Heart left ventricle (tissue), 16 donors: ENCODE measurements at regions not wholly inside any gene's neighbourhood (a gene's known extent, or its start where the extent isn't known, plus 50 kb on each side); places are given as distances from the start of the nearest gene placed in this dataset.

Experiments used
- ATAC-seq, 4 donors: fragments of 200-7000 bp; cut with Tn5 transposase; one replicate each; pipeline ENCODE4 v1.9.1; 2020 to 2022; ENCODE audit warnings: moderate library complexity in 4 of 4, mild to moderate bottlenecking in 3 of 4, moderate number of reproducible peaks in 1 of 4
- DNase-seq, 5 donors: peaks; one replicate each; pipeline ENCODE4 v3.0.0-alpha.2; 2020
- H3K27ac ChIP-seq, 12 donors: fragments of 200-600 bp; sonication (generic) in 4 of 12; one replicate each; pipeline versions ENCODE4 v1.5.0 to v1.8.0; 2016 to 2022; ENCODE audit warnings: mild to moderate bottlenecking in 2 of 12
- H3K27me3 ChIP-seq, 9 donors: fragments of 200-600 bp; sonication (generic) in 2 of 9; one replicate each; pipeline versions ENCODE4 v1.5.1 to v1.8.0; 2016 to 2022; ENCODE audit warnings: mild to moderate bottlenecking in 3 of 9
- H3K36me3 ChIP-seq, 9 donors: fragments of 200-600 bp; sonication (generic) in 2 of 9; one replicate each; pipeline versions ENCODE4 v1.5.0 to v1.8.0; 2018 to 2022; ENCODE audit warnings: mild to moderate bottlenecking in 2 of 9
- H3K4me1 ChIP-seq, 12 donors: fragments of 200-600 bp; sonication (generic) in 4 of 12; one replicate each; pipeline versions ENCODE4 v1.5.0 to v1.8.0; 2016 to 2022; ENCODE audit warnings: mild to moderate bottlenecking in 3 of 12
- H3K4me3 ChIP-seq, 12 donors: fragments of 200-600 bp; sonication (generic) in 4 of 12; one replicate each; pipeline versions ENCODE4 v1.5.0 to v1.8.0; 2017 to 2022; ENCODE audit warnings: mild to moderate bottlenecking in 9 of 12, moderate library complexity in 4 of 12
- H3K9me3 ChIP-seq, 12 donors: fragments of 200-600 bp; sonication (generic) in 4 of 12; one replicate each; pipeline versions ENCODE4 v1.5.0 to v1.8.0; 2016 to 2022; ENCODE audit warnings: mild to moderate bottlenecking in 1 of 12
- CTCF ChIP-seq, 12 donors: fragments of 200-600 bp; sonication (generic) in 4 of 12; IDR thresholded peaks; one replicate each; pipeline versions ENCODE4 v1.5.0 to v1.8.0; 2018 to 2022; ENCODE audit warnings: antibody characterized with exemption in 12 of 12, mild to moderate bottlenecking in 5 of 12
- POLR2A ChIP-seq, 2 donors: fragments of 450-650 bp; IDR thresholded peaks; one replicate each; pipeline ENCODE4 v1.6.1; 2017; ENCODE audit warnings: antibody characterized with exemption in 2 of 2, mild to moderate bottlenecking in 2 of 2, moderate library complexity in 2 of 2
- WGBS, 4 donors: extraction: QIAGEN DNeasy Blood & Tissue Kit in 2 of 4; methylation state at CpG; one replicate each; pipeline versions ENCODE4 v1.1.5 to v1.1.7; 2013 to 2018; 5-methylcytosine and 5-hydroxymethylcytosine counted together
- intact Hi-C, 10 donors: fragments of 100-400 bp; cut with DNase I; formaldehyde crosslinking; loops; one replicate each; pipeline versions ENCODE4 v1.11.1 to v1.14.2; 2022
- donor health status: ischemic (EF 13 %, LVEDD 7.1; RV severe dilation, severe dysfunction).
- donor health status: healthy with polysubstance abuse.
- donor health status: DM: no; HTN: yes; CAD: no.
- donor health status: DM: no; HTN: no; CAD: no.
- donor health status: ischemic (EF 25% LVEDD 6.9; RV normal size, moderate dysfunction).
- donor health status: ischemic (EF 25% LVEDD 5.7; RV mildly dilated, moderate dysfunction).
- donor health status: healthy.
- donor health status: DM: yes; HTN: yes; CAD: no.
- donor health status: ischemic (EF 35%, LVEDD 5.7; RV mildly dilated, moderate dysfunction).
- donor health status: nonischemic (EF 11% LVEDD 7.7; RV severe dilation, severe dysfunction).
- donor health status: DM: yes; HTN: yes; CAD: no.
- donor health status: PGD.
- donor health status: ischemic (EF 29% LVEDD 5.4; RV normal size, mild dysfunction).
- donor health status: nonischemic (EF 23%, LVEDD 6.1; RV moderate dilation, normal function).

- Histone ChIP-seq H3K9me3 (peaks cover 0 to 5% (median 0%) of the 10 kb centered on the region in 12 donors), H3K27me3 (no peaks in the 10 kb centered on the region), H3K36me3 (no peaks in the 10 kb centered on the region), H3K4me3 (no peak overlapping the region), H3K27ac (no peak overlapping the region), H3K4me1 (peaks cover 0 to 43% (median 21%) of the 10 kb centered on the region in 12 donors)
- intact Hi-C loops, result loop anchor here in 7 of 10 donors (10.0 kb wide), 4 partner anchors 53 to 513 kb away; no protein-coding TSS in a partner anchor
- ATAC-seq (no peak), DNase-seq (no peak)
- 85 to 96% (median 90%) methylated on average over 8 of the region's 8 CpGs for WGBS, 4 donors
- TF ChIP-seq CTCF (IDR thresholded peaks at IDR 0.05), result no peak
- no peak for TF ChIP-seq POLR2A (IDR thresholded peaks at IDR 0.05)
Observed at GRCh38 chr2:42971381-42971780, 179.0 kb upstream of the HAAO start.

- WGBS, 4 donors, result 96 to 99% (median 97%) methylated on average over 3 of the region's 3 CpGs
- Histone ChIP-seq H3K4me1 (peaks cover 0 to 41% (median 16%) of the 10 kb centered on the region in 12 donors), H3K4me3 (no peak overlapping the region), H3K27me3 (no peaks in the 10 kb centered on the region), H3K9me3 (peaks cover 0 to 5% (median 0%) of the 10 kb centered on the region in 12 donors), H3K36me3 (no peaks in the 10 kb centered on the region), H3K27ac (no peak overlapping the region)
- intact Hi-C loops, result loop anchor here in 7 of 10 donors (10.0 kb wide), 4 partner anchors 55 to 515 kb away; no protein-coding TSS in a partner anchor
- TF ChIP-seq POLR2A (IDR thresholded peaks at IDR 0.05) (no peak), CTCF (IDR thresholded peaks at IDR 0.05) (no peak)
- no peak for DNase-seq
- ATAC-seq, result no peak
Observed at GRCh38 chr2:42970151-42970550, 177.8 kb upstream of the HAAO start.

DNA sequence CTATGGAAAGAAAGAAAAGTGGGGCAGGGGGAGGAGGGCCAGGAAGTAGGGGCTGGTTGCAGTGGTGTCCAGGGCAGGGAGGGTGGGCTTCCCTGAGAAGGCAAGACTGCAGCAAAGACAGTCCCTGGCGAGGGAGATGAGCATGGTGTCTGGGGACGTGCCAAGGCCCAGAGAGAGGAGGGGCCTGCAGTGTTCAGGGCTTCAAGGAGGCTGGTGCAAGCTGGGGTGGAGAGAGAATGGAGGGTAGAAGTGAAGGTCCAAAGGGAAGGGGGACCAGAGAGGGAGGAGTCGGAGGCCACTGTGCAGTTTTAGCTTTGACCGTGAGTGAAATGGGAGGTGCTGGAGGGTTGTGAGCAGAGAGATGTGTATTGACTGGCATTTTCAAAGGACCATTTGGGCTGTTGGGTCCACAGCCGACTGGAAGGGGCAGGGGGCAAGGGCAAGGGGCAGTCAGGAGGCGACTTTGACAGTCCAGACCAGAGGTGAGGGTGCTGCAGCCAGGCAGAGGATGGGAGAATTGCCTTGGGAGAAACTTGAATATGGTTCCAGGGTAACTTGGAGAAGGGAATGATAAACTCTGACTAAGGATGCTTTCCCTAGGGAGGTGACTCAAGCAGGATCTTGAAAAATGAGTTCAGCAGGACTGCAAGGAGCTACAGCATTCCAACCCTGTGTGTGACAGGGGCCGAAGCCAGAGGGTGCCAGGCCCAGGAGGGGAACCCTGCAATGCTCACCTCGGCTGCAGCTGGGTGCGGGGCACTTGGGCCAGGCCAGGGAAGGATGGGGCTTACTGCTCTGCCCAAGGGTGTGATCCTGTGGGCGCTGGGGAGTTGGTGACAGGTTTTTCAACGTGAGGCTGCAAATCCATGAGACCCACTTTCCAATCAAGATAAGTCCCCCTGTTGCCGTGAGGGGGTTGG is 177.1 kb upstream of the HAAO start:
- peaks cover 0 to 41% (median 13%) of the 10 kb centered on the region in 12 donors for H3K4me1 ChIP-seq
- H3K9me3 ChIP-seq, result peaks cover 0 to 5% (median 0%) of the 10 kb centered on the region in 12 donors
- TF ChIP-seq POLR2A (IDR thresholded peaks at IDR 0.05) (no peak), CTCF (IDR thresholded peaks at IDR 0.05) (no peak)
- H3K27me3 ChIP-seq, result no peaks in the 10 kb centered on the region
- ATAC-seq (peak in 2 of 4 donors; percentile 47 to 73), DNase-seq (peak in 1 of 5 donors; percentile 4)
- intact Hi-C loops, result loop anchor here in 7 of 10 donors (10.0 kb wide), 4 partner anchors 55 to 515 kb away; no protein-coding TSS in a partner anchor
- H3K27ac ChIP-seq, result peak overlapping the region in 1 of 12 donors; percentile 5
- WGBS, 4 donors, result 75 to 87% (median 83%) methylated on average over 11 to 12 of the region's 12 CpGs
- H3K4me3 ChIP-seq, result no peak overlapping the region
- no peaks in the 10 kb centered on the region for H3K36me3 ChIP-seq
